ENCODE measurements at regions not wholly inside any gene's neighbourhood (a gene's known extent, or its start where the extent isn't known, plus 50 kb on each side); places are given as distances from the start of the nearest gene placed in this dataset.
A peak's percentile ranks its signal among the peaks of the same experiment; 100 is the strongest.

- DNase-seq (ENCODE audit: low spot score): no peak
- no peak for ATAC-seq
- intact Hi-C loops (cut with DNase I): no loop called here
Measured at GRCh38 chr16:85971902-85972638, 73.1 kb downstream of the IRF8 start.

DNA sequence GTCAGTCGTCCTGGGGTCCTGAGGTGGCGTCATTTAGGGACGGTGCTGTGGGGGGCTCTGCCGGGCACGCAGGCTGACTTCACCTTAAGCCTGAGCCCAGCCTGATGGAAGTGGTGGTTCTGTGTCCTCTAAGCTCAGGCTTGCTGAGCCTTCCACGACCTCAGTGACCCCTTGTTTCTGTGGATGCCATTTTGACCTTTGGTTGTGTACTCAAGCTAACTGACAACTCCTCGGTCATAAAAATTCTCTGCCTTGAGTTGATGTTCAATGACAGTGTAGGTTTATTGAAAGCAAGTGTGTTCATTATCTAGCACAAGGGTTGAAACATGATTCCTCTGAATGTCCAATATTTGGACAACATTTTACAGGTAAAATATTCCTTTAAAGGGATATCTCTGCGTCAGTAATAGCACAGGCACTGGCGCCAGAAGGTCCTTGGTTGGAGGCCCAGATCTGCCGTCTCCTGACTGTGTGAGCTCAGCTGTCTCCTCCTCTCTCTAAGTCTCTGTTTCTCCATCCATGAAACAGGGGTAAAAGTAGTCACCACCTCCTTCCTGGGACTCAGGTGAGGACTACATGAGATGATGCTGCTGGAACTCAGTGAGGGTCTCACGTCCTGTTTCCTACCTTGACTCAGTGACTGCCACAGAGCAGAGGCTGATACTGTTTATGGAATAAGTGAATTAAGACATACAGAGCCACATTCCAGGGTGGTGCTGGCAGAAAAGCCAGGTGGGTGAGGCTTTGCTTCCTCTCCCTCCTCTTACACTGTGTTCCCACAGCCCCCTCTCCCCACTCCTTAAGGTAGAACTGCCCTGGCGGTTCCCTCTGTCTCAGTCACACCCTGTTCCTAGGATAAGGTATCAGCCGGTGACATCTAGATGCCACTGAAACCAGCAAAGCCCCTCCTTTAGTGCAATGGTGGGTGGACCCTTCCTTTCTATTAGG lies 75.7 kb downstream of the IRF8 start:
- ATAC-seq (peak; percentile 57), DNase-seq (ENCODE audit: low spot score) (no peak)
- intact Hi-C loops (cut with DNase I): no loop called here

GRCh38 chr16:85975451-85975981 lies 76.6 kb downstream of the IRF8 start:
- ATAC-seq: no peak
- intact Hi-C loops (cut with DNase I): no loop called here
- DNase-seq (ENCODE audit: low spot score): no peak

DNA sequence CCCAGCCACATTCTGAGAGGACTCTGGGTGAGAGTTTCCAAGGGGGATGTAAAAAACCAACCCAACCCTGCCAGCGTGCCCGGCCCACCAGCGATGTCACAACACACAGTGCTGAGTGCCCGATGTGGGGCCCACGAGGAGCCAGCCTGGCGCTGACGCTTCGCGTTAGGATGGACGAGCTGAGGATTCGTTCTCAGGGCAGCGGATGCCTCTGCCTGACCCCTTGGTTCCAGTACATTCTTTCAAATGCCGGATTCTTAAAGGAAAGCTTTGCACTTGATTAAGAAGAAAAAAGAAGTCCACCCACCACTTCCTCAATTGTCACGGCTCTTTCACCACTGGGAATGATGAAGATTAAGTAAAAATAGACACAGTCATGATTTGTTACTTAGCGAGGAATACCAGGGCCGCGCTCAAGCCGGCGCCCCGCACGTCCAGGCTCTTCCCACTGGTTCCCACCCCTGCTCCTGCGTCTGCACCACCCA lies 79.4 kb downstream of the IRF8 start:
- ATAC-seq: no peak
- no peak for DNase-seq (ENCODE audit: low spot score)

GRCh38 chr16:85978976-85979375 lies 80.0 kb downstream of the IRF8 start:
- intact Hi-C loops (cut with DNase I): no loop called here
- ATAC-seq (no peak), DNase-seq (ENCODE audit: low spot score) (no peak)

More for the DNA sequence above, 79.4 kb downstream of the IRF8 start:
- intact Hi-C loops (cut with DNase I): no loop called here

GRCh38 chr16:85979605-85980004 lies 80.6 kb downstream of the IRF8 start:
- DNase-seq (ENCODE audit: low spot score): no peak
- intact Hi-C loops (cut with DNase I): no loop called here
- ATAC-seq: no peak

DNA sequence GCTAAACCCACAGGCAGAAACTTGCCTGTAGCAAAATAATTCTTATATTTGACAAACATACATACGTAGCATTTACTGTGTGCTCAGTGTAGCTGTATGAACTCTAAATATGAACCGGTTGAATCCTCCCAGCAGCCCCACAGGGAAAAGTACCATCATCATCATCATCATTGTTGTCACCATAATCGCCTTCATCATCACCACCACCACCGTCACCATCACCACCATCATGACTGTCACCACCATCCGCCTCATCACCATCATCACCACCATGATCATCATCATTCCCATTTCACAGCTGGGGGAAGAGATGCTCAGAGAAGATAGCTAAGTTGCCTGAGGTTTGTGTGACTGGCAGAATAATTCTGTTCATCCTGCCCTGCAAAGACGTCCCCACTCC lies 81.7 kb downstream of the IRF8 start:
- DNase-seq (ENCODE audit: low spot score) (no peak), ATAC-seq (no peak)
- intact Hi-C loops (cut with DNase I): no loop called here

- intact Hi-C loops (cut with DNase I): no loop called here
- no peak for DNase-seq (ENCODE audit: low spot score)
Measured at GRCh38 chr16:85981826-85982562, 83.0 kb downstream of the IRF8 start.

DNA sequence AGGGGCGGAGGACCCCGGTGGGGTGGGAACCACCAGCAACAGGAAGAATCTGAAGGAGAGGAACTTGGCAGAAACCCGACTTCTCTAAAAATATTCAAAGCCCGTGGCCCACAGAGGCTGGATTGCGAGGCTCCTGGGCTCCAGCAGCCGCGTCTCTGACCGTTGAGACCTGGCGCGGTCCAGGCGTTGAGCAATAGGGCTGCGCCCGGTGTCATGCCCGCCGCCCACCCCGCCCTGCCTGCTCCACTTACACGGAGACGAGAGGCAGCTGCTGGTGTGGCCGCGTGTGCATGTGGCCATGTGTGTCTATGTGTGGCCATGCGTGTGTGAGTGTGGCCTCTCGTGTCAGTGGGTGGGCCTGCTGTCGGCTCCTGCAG lies 83.6 kb downstream of the IRF8 start:
- DNase-seq (ENCODE audit: low spot score) (peak; percentile 69), ATAC-seq (peak; percentile 62)
- intact Hi-C loops (cut with DNase I): no loop called here

More at GRCh38 chr16:85981826-85982562, 83.0 kb downstream of the IRF8 start:
- ATAC-seq: no peak

- intact Hi-C loops (cut with DNase I): no loop called here
- DNase-seq (ENCODE audit: low spot score): peak; percentile 53
Measured at GRCh38 chr16:85983064-85983463, 84.1 kb downstream of the IRF8 start.

GRCh38 chr16:85983606-85984230 lies 84.8 kb downstream of the IRF8 start:
- DNase-seq (ENCODE audit: low spot score) (peak; percentile 57), ATAC-seq (no peak)
- intact Hi-C loops (cut with DNase I): no loop called here

More at GRCh38 chr16:85983064-85983463, 84.1 kb downstream of the IRF8 start:
- no peak for ATAC-seq

- intact Hi-C loops (cut with DNase I): no loop called here
- ATAC-seq: no peak
- DNase-seq (ENCODE audit: low spot score): peak; percentile 42
Measured at GRCh38 chr16:85984231-85984880, 85.4 kb downstream of the IRF8 start.

DNA sequence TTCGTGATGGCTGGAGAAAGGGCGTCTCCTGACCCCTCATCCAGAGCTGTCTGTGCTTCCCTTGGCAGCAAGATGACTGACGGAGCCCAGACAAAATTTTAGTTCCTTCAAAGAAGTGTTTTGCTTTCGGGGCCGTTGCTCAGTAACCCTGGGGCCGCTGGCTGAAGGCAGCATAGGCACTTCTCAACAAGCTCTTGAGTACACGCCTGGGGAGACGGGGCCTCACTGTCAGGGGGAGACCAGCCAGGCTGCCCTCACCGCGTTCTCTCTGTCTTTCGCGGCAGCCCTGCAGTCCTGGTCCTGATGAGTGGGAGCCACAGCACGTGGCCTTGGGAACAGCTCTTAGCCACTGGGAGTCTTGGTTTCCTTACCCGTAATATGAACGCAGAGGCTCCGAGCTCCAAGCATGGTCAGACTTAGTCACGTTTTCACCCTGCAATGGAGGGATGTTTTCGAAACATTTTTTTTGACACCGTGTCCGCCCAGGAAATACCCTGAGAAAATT lies 86.0 kb downstream of the IRF8 start:
- ATAC-seq (peak; percentile 16), DNase-seq (ENCODE audit: low spot score) (peak; percentile 58)
- intact Hi-C loops (cut with DNase I): no loop called here

GRCh38 chr16:85986931-85987749 lies 88.2 kb downstream of the IRF8 start:
- ATAC-seq: peak; percentile 66
- peak; percentile 64 for DNase-seq (ENCODE audit: low spot score)
- intact Hi-C loops (cut with DNase I): no loop called here

GRCh38 chr16:85987750-85988078 lies 88.8 kb downstream of the IRF8 start:
- DNase-seq (ENCODE audit: low spot score) (no peak), ATAC-seq (no peak)
- intact Hi-C loops (cut with DNase I): no loop called here

DNA sequence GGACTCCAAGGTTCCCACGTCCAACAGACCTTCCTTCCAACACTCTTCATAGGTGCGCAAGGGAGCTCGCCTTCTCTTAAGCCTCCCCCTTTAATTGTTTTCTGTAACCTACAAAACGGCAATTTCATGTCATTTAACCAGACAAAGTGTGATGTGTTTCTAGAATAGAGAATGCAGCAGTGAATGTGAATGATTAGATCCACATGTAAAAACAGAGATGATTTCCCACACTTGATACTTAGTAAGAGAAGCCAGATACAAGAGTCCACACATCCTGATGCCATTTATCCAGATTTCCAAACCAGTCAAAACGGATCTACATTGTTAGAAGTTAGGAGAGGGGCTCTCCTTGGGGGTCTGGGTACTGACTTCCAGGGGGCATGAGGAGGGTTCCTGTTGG lies 89.3 kb downstream of the IRF8 start:
- DNase-seq (ENCODE audit: low spot score): no peak
- no peak for ATAC-seq
- intact Hi-C loops (cut with DNase I): no loop called here

GRCh38 chr16:85988723-85989313 lies 89.9 kb downstream of the IRF8 start:
- no peak for ATAC-seq
- peak; percentile 39 for DNase-seq (ENCODE audit: low spot score)
- intact Hi-C loops (cut with DNase I): no loop called here
